A549 (cell line): ENCODE measurements at regions not wholly inside any gene's neighbourhood (a gene's known extent, or its start where the extent isn't known, plus 50 kb on each side); places are given as distances from the start of the nearest gene placed in this dataset.

Experiments
- ATAC-seq, 2 experiments: fragments of 200-7000 bp in 1 of 2; fragments of >200 bp in 1 of 2; cut with Nextera tagmentation in 1 of 2; cut with Tn5 transposase in 1 of 2; 3 replicates each; pipeline versions ENCODE4 v1.8.0 to v1.9.1; 2018 to 2020; ENCODE audit warnings: mild to moderate bottlenecking in 1 of 2, moderate library complexity in 1 of 2
- CTCF ChIA-PET: fragments of 300-600 bp; sonication (Branson Sonifier 250); formaldehyde crosslinking; extraction: SDS; loops from one replicate; lab custom pipeline; 2021; ENCODE audit warnings: antibody characterized with exemption, inconsistent platforms; lab: Yijun Ruan, JAX
- POLR2A ChIA-PET: fragments of 350-600 bp; formaldehyde crosslinking; extraction: SDS; loops from one replicate; lab custom pipeline; 2021; ENCODE audit warnings: antibody characterized with exemption, inconsistent platforms; lab: Yijun Ruan, JAX
- DNase-seq, 2 experiments: peaks; one replicate each; pipeline versions ENCODE4 v3.0.0 to v3.0.0-alpha.2; 2011 to 2016; ENCODE audit warnings: low read depth in 1 of 2, low spot score in 1 of 2
- FAIRE-seq: peaks from 2 replicates; lab custom pipeline; 2011; peaks lifted over from hg19 to GRCh38; lab: Jason Lieb, UNC
- H3K27ac ChIP-seq, 2 experiments: fragments of >200 bp; sonication (Bioruptor Twin); formaldehyde crosslinking; 3 replicates each; pipeline ENCODE4 v1.5.1; 2016 to 2017
- H3K4me1 ChIP-seq: fragments of >200 bp; sonication (Bioruptor Twin); formaldehyde crosslinking; 3 replicates; pipeline ENCODE4 v1.6.1; 2016
- H3K4me2 ChIP-seq: fragments of >200 bp; sonication (Bioruptor Twin); formaldehyde crosslinking; 3 replicates; pipeline ENCODE4 v1.6.1; 2016
- H3K4me3 ChIP-seq: fragments of >200 bp; sonication (Bioruptor Twin); formaldehyde crosslinking; 3 replicates; pipeline ENCODE4 v1.5.1; 2016
- H3K9me3 ChIP-seq: fragments of >200 bp; sonication (Bioruptor Twin); formaldehyde crosslinking; 3 replicates; pipeline ENCODE4 v1.6.1; 2016
- ATOH8 ChIP-seq: fragments of 250-450 bp; sonication (Bioruptor Pico); IDR thresholded peaks from 2 replicates; pipeline ENCODE4 v1.5.0; 2020; ENCODE audit warnings: low read depth, mild to moderate bottlenecking, moderate library complexity
- BCL3 ChIP-seq: fragments of >200 bp; sonication (Bioruptor Twin); formaldehyde crosslinking; IDR thresholded peaks from 3 replicates; pipeline ENCODE4 v1.6.1; 2016
- BHLHE40 ChIP-seq: IDR thresholded peaks from 2 replicates; pipeline ENCODE4 v1.6.1; 2012; ENCODE audit warnings: low read depth, low read length, inconsistent platforms
- CBX2 ChIP-seq: fragments of 200-600 bp; sonication (generic); IDR thresholded peaks from 2 replicates; pipeline ENCODE4 v1.6.1; 2016; ENCODE audit warnings: low read depth, mild to moderate bottlenecking, borderline replicate concordance
- CBX8 ChIP-seq: fragments of 200-600 bp; sonication (generic); IDR thresholded peaks from 2 replicates; pipeline ENCODE4 v1.6.1; 2016
- CEBPB ChIP-seq, 2 experiments: fragments of >200 bp in 1 of 2; sonication (Bioruptor Twin) in 1 of 2; formaldehyde crosslinking in 1 of 2; IDR thresholded peaks; 2 replicates each; pipeline ENCODE4 v1.6.1; 2012 to 2016
- CHD4 ChIP-seq: fragments of 200-600 bp; sonication (generic); IDR thresholded peaks from 2 replicates; pipeline ENCODE4 v1.6.1; 2016; ENCODE audit warnings: antibody characterized with exemption, mild to moderate bottlenecking, borderline replicate concordance
- FOXS1 ChIP-seq: fragments of 250-450 bp; sonication (Bioruptor Pico); IDR thresholded peaks from 2 replicates; pipeline ENCODE4 v1.5.0; 2020; ENCODE audit warnings: mild to moderate bottlenecking, moderate library complexity
- HMGXB4 ChIP-seq: fragments of 250-450 bp; sonication (Bioruptor Pico); IDR thresholded peaks from 2 replicates; pipeline ENCODE4 v1.5.0; 2021; ENCODE audit warnings: mild to moderate bottlenecking, moderate library complexity, borderline replicate concordance
- JUN ChIP-seq, 2 experiments: fragments of >200 bp; sonication (Bioruptor Twin); formaldehyde crosslinking; IDR thresholded peaks; 2 replicates in 1 of 2; 3 replicates in 1 of 2; pipeline ENCODE4 v1.6.1; 2016 to 2017
- MAX ChIP-seq: IDR thresholded peaks from 2 replicates; pipeline ENCODE4 v1.6.1; 2012
- MYC ChIP-seq: IDR thresholded peaks from 2 replicates; pipeline ENCODE4 v1.6.1; 2012; ENCODE audit warnings: mild to moderate bottlenecking, inconsistent platforms, low read length, improper control_type of control experiment, borderline replicate concordance
- NR3C1 ChIP-seq: fragments of >200 bp; sonication (Bioruptor Twin); formaldehyde crosslinking; IDR thresholded peaks from 3 replicates; pipeline ENCODE4 v1.6.1; 2017
- PHF8 ChIP-seq: fragments of 200-600 bp; sonication (generic); IDR thresholded peaks from 2 replicates; pipeline ENCODE4 v1.6.1; 2016; ENCODE audit warnings: low read depth, mild to moderate bottlenecking, antibody characterized with exemption, moderate library complexity, borderline replicate concordance
- POLR2A ChIP-seq: IDR thresholded peaks from 2 replicates; pipeline ENCODE4 v1.6.1; 2012; ENCODE audit warnings: mild to moderate bottlenecking, low read length
- POLR2AphosphoS2 ChIP-seq: conservative IDR thresholded peaks from 2 replicates; pipeline ENCODE4 v1.6.1; 2012; ENCODE audit warnings: low read length, improper control_type of control experiment, inconsistent platforms
- RAD21 ChIP-seq, 2 experiments: fragments of >200 bp in 1 of 2; sonication (Bioruptor Twin) in 1 of 2; formaldehyde crosslinking in 1 of 2; IDR thresholded peaks in 1 of 2; conservative IDR thresholded peaks in 1 of 2; 2 replicates in 1 of 2; 3 replicates in 1 of 2; pipeline ENCODE4 v1.6.1; 2012 to 2018; ENCODE audit warnings: inconsistent platforms in 1 of 2
- RARB ChIP-seq: fragments of 250-450 bp; sonication (Bioruptor Pico); IDR thresholded peaks from 2 replicates; pipeline ENCODE4 v1.8.0; 2021; ENCODE audit warnings: mild to moderate bottlenecking, moderate library complexity
- SMC3 ChIP-seq: fragments of >200 bp; sonication (Bioruptor Twin); formaldehyde crosslinking; IDR thresholded peaks from 3 replicates; pipeline ENCODE4 v1.6.1; 2018; ENCODE audit warnings: inconsistent platforms
- SREBF2 ChIP-seq: fragments of 450-650 bp; IDR thresholded peaks from 2 replicates; pipeline ENCODE4 v1.6.1; 2014; ENCODE audit warnings: mild to moderate bottlenecking, moderate library complexity
- USF2 ChIP-seq: fragments of 450-650 bp; IDR thresholded peaks from 2 replicates; pipeline ENCODE4 v1.6.1; 2014; ENCODE audit warnings: antibody characterized with exemption
- ZC3H11A ChIP-seq: fragments of 450-650 bp; IDR thresholded peaks from 2 replicates; pipeline ENCODE4 v1.6.1; 2014; ENCODE audit warnings: antibody characterized with exemption, mild to moderate bottlenecking
- ZNF302 ChIP-seq: fragments of 250-450 bp; sonication (Bioruptor Pico); IDR thresholded peaks from 2 replicates; pipeline ENCODE4 v1.9.0; 2021; ENCODE audit warnings: inconsistent platforms, mild to moderate bottlenecking, moderate library complexity
- WGBS: methylation state at CpG from one replicate; pipeline ENCODE4 v1.1.6; 2017; ENCODE audit errors: missing lambda C conversion rate; 5-methylcytosine and 5-hydroxymethylcytosine counted together

- ATAC-seq (no peak), FAIRE-seq (no peak), DNase-seq (no peak)
- CTCF ChIA-PET: no interaction called here
- no peak overlapping the region for H3K27ac ChIP-seq
- no peak overlapping the region for H3K4me2 ChIP-seq
- no peak overlapping the region for H3K4me3 ChIP-seq
- no peaks in the 10 kb centered on the region for H3K9me3 ChIP-seq
- POLR2A ChIA-PET: no interaction called here
- H3K4me1 ChIP-seq: no peaks in the 10 kb centered on the region
- 50% methylated on average over 2 of the region's 2 CpGs for WGBS
- TF ChIP-seq PHF8: no peak
- TF ChIP-seq ZC3H11A: no peak
- no peak for TF ChIP-seq MYC
- no peak for TF ChIP-seq CEBPB (IDR thresholded peaks at IDR 0.05)
- TF ChIP-seq RARB (CRISPR knock-in tag): no peak
- no peak for TF ChIP-seq SREBF2
- no peak for TF ChIP-seq RAD21 (conservative IDR thresholded peaks at IDR 0.05 in 1 of 2, IDR thresholded peaks at IDR 0.05 in 1 of 2)
- no peak for TF ChIP-seq MAX
- no peak for TF ChIP-seq JUN (IDR thresholded peaks at IDR 0.05)
- no peak for TF ChIP-seq FOXS1 (CRISPR knock-in tag)
- no peak for TF ChIP-seq ATOH8 (CRISPR knock-in tag)
- TF ChIP-seq NR3C1: no peak
- no peak for TF ChIP-seq SMC3
- TF ChIP-seq USF2: no peak
- TF ChIP-seq CBX2: no peak
- TF ChIP-seq CHD4: no peak
- TF ChIP-seq BCL3: no peak
- no peak for TF ChIP-seq CBX8
- TF ChIP-seq ZNF302 (CRISPR knock-in tag): no peak
- no peak for TF ChIP-seq HMGXB4 (CRISPR knock-in tag)
Measured at GRCh38 chr10:80737209-80737608, 199.5 kb downstream of the SH2D4B start.

- Histone ChIP-seq H3K4me1 (no peaks in the 10 kb centered on the region), H3K9me3 (no peaks in the 10 kb centered on the region)
- FAIRE-seq (no peak), DNase-seq (no peak)
- POLR2A ChIA-PET: no interaction called here
- no peak for TF ChIP-seq BHLHE40
- no peak for TF ChIP-seq POLR2A
- TF ChIP-seq HMGXB4 (CRISPR knock-in tag): no peak
- no peak for TF ChIP-seq POLR2AphosphoS2
- TF ChIP-seq, all 56 proteins: peak for 0
- no peak overlapping the region for H3K4me2 ChIP-seq
- CTCF ChIA-PET: no interaction called here
- no peak overlapping the region for H3K27ac ChIP-seq
- WGBS: 32% methylated on average over 6 of the region's 6 CpGs
- ATAC-seq: no peak; a peak in 1 of 6 replicates
- no peak overlapping the region for H3K4me3 ChIP-seq
Measured at GRCh38 chr10:80739328-80739727, 201.6 kb downstream of the SH2D4B start.
